Smooth muscle cell (in vitro differentiated cells): ENCODE measurements at regions not wholly inside any gene's neighbourhood (a gene's known extent, or its start where the extent isn't known, plus 50 kb on each side); places are given as distances from the start of the nearest gene placed in this dataset.

Experiments
- DNase-seq: peaks from one replicate; lab custom pipeline; 2025; ENCODE audit not compliant: unreplicated experiment; lab: John Stamatoyannopoulos, UW
- H2AFZ ChIP-seq: fragments of 200-600 bp; sonication (generic); 2 replicates; pipeline ENCODE4 v1.6.0; 2016; ENCODE audit warnings: antibody characterized with exemption, low read depth, mild to moderate bottlenecking
- H3F3A ChIP-seq: fragments of 200-600 bp; sonication (generic); 2 replicates; pipeline ENCODE4 v1.6.0; 2017; ENCODE audit warnings: antibody characterized with exemption, low read depth
- H3K27ac ChIP-seq: fragments of 200-600 bp; sonication (generic); 2 replicates; pipeline ENCODE4 v1.5.1; 2016; ENCODE audit warnings: low read depth, mild to moderate bottlenecking
- H3K27me3 ChIP-seq: fragments of 200-600 bp; sonication (generic); 2 replicates; pipeline ENCODE4 v1.6.1; 2016; ENCODE audit warnings: low read depth, mild to moderate bottlenecking
- H3K36me3 ChIP-seq: fragments of 200-600 bp; sonication (generic); 2 replicates; pipeline ENCODE4 v1.5.1; 2016; ENCODE audit warnings: low read depth
- H3K4me1 ChIP-seq: fragments of 200-600 bp; sonication (generic); 2 replicates; pipeline ENCODE4 v1.5.1; 2016; ENCODE audit warnings: low read depth
- H3K4me2 ChIP-seq: fragments of 200-600 bp; sonication (generic); 2 replicates; pipeline ENCODE4 v1.6.0; 2016; ENCODE audit warnings: mild to moderate bottlenecking
- H3K4me3 ChIP-seq: fragments of 200-600 bp; sonication (generic); 2 replicates; pipeline ENCODE4 v1.5.1; 2016; ENCODE audit warnings: mild to moderate bottlenecking
- H3K79me2 ChIP-seq: fragments of 200-600 bp; sonication (generic); 2 replicates; pipeline ENCODE4 v1.6.0; 2016; ENCODE audit warnings: low read depth, mild to moderate bottlenecking
- H3K9ac ChIP-seq: fragments of 200-600 bp; sonication (generic); 2 replicates; pipeline ENCODE4 v1.6.0; 2016; ENCODE audit warnings: low read depth
- H3K9me3 ChIP-seq: fragments of 200-600 bp; sonication (generic); replicated peaks from 2 replicates; pipeline ENCODE4 v1.5.1; 2016; ENCODE audit warnings: low read depth
- H4K20me1 ChIP-seq: fragments of 200-600 bp; sonication (generic); 2 replicates; pipeline ENCODE4 v1.6.0; 2016; ENCODE audit warnings: low read depth
- CTCF ChIP-seq: fragments of 200-600 bp; sonication (generic); IDR thresholded peaks from 2 replicates; pipeline ENCODE4 v1.5.1; 2017; ENCODE audit warnings: borderline replicate concordance, mild to moderate bottlenecking, antibody characterized with exemption; ENCODE audit not compliant: insufficient read depth, poor library complexity, severe bottlenecking
- WGBS: methylation state at CpG from one replicate; pipeline ENCODE4 v1.1.7; 2016; ENCODE audit warnings: low lambda C conversion rate; 5-methylcytosine and 5-hydroxymethylcytosine counted together

- Histone ChIP-seq H3F3A (no peaks in the 10 kb centered on the region), H2AFZ (no peak overlapping the region), H3K79me2 (no peaks in the 10 kb centered on the region), H3K36me3 (no peaks in the 10 kb centered on the region), H3K9ac (no peak overlapping the region), H3K9me3 (no peaks in the 10 kb centered on the region), H3K27ac (no peak overlapping the region), H3K27me3 (no peaks in the 10 kb centered on the region), H4K20me1 (no peaks in the 10 kb centered on the region), H3K4me1 (no peaks in the 10 kb centered on the region), H3K4me2 (no peak overlapping the region), H3K4me3 (no peak overlapping the region)
- no peak for TF ChIP-seq CTCF
- DNase-seq = no peak
Observed at GRCh38 chr7:119348491-119348890, 924.5 kb upstream of the KCND2 start.

GRCh38 chr7:119350334-119350733 is 922.6 kb upstream of the KCND2 start:
- no peak for TF ChIP-seq CTCF

GRCh38 chr7:119351320-119351719 is 921.7 kb upstream of the KCND2 start:
- DNase-seq = no peak
- Histone ChIP-seq H3K36me3 (no peaks in the 10 kb centered on the region), H3K4me2 (no peak overlapping the region), H3K27ac (no peak overlapping the region), H2AFZ (no peak overlapping the region), H3K9ac (no peak overlapping the region), H4K20me1 (no peaks in the 10 kb centered on the region), H3K79me2 (no peaks in the 10 kb centered on the region), H3K4me3 (no peak overlapping the region), H3K4me1 (no peaks in the 10 kb centered on the region), H3F3A (no peaks in the 10 kb centered on the region), H3K9me3 (no peaks in the 10 kb centered on the region), H3K27me3 (no peaks in the 10 kb centered on the region)
- TF ChIP-seq CTCF = no peak
- WGBS = 95% methylated on average over 8 of the region's 8 CpGs

More at GRCh38 chr7:119350334-119350733, 922.6 kb upstream of the KCND2 start:
- Histone ChIP-seq H2AFZ (no peak overlapping the region), H3K79me2 (no peaks in the 10 kb centered on the region), H3K36me3 (no peaks in the 10 kb centered on the region), H4K20me1 (no peaks in the 10 kb centered on the region), H3K4me2 (no peak overlapping the region), H3F3A (no peaks in the 10 kb centered on the region), H3K4me3 (no peak overlapping the region), H3K9ac (no peak overlapping the region), H3K9me3 (no peaks in the 10 kb centered on the region), H3K27me3 (no peaks in the 10 kb centered on the region), H3K27ac (no peak overlapping the region), H3K4me1 (no peaks in the 10 kb centered on the region)
- no peak for DNase-seq
- 88% methylated on average over 5 of the region's 5 CpGs for WGBS

- DNase-seq = no peak
- H3K27me3 ChIP-seq = no peaks in the 10 kb centered on the region
- H3K79me2 ChIP-seq = no peaks in the 10 kb centered on the region
- H3K27ac ChIP-seq = no peak overlapping the region
- H4K20me1 ChIP-seq = no peaks in the 10 kb centered on the region
- no peaks in the 10 kb centered on the region for H3K9me3 ChIP-seq
- no peak overlapping the region for H3K4me2 ChIP-seq
- no peaks in the 10 kb centered on the region for H3K4me1 ChIP-seq
- H3K4me3 ChIP-seq = no peak overlapping the region
- no peak overlapping the region for H2AFZ ChIP-seq
- 92% methylated on average over 2 of the region's 2 CpGs for WGBS
- TF ChIP-seq CTCF = no peak
- H3K36me3 ChIP-seq = no peaks in the 10 kb centered on the region
- no peak overlapping the region for H3K9ac ChIP-seq
- H3F3A ChIP-seq = no peaks in the 10 kb centered on the region
Observed at GRCh38 chr7:119374436-119374835, 898.5 kb upstream of the KCND2 start.
